Activated CD8-positive, alpha-beta memory T cell treated with anti-CD3 and anti-CD28 coated beads for 48 hours (primary cell): ENCODE measurements at regions not wholly inside any gene's neighbourhood (a gene's known extent, or its start where the extent isn't known, plus 50 kb on each side); places are given as distances from the start of the nearest gene placed in this dataset.
"Not testable (repeated sequence)": the region's sequence is repeated elsewhere in the genome, so short reads cannot be mapped to it uniquely, and the experiment has no call there.

Experiments used
- DNase-seq, 3 experiments: peaks; one replicate each; pipeline ENCODE4 v3.0.0-alpha.2; 2020; ENCODE audit warnings: low read depth in 2 of 3, low spot score in 2 of 3

DNA sequence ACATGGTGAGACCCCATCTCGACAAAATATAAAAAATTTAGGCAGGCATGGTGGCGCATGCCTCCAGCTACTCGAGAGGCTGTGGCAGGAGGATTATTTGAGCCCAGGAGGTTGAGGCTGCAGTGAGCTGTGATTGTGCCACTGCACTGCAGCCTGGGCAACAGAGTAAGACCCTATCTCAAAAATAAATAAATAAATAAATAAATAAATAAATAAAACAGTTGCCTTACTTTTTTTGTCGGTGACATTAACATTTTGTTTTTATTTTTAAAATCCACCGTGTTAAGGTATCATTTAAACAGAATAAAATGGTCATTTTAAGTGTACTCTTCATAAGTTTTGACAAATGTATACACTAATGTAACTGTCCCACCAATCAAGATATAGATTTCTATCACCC lies 57.0 kb downstream of the RASL11A start:
- DNase-seq, result no peak

DNA sequence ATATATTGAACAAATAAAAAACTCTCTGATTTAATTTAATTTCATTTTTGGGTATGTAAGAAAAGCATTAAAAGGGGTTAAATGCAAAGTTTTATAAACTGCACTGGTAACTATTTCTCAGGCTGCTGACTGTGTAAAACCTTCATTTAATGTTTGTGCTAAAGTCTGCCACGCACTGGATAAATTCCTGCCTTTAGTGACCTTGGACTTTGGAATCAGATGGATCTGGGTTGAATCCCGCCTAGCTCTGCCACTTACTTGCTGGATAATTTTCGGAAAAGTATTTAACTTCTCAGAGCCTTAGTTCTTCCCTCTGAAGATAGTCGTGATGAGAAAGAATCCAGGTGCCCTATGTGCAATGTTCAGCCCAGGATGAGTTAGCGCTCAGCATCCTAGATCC lies 58.6 kb downstream of the RASL11A start:
- no peak for DNase-seq

DNA sequence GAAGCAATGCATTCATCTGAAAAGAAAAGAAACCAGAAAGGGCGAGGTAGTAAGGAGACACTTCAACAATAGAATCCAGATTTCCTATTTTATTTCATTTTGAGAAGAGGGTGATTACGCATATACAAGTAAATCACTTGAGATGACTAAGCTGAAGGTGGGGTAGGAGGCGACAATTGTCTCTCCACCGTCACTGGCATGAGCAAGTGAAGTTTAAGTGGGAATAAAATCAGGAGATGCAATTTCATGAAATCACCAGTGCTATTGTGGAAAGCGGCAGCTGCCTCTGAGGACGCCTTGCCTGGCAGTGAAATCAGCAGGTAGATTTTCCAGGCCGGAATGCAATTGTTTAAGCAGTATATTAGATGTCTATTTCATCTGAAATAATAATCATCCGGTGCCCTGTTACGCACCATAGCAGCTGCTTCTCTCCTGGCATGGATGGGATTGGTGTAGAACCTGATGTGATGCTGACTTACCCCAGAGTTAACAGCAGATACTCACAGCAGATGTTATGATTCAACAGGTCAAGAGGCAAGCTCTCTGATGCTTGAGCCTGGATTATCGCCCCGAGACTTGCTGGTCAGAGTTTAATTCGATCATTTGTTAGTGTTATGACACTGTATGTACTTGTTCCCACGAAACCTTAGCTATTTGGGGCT lies 64.3 kb downstream of the RASL11A start:
- DNase-seq, result no peak

- no peak for DNase-seq
These were observed 65.5 kb downstream of the RASL11A start for GRCh38 chr13:27336014-27336673.

DNA sequence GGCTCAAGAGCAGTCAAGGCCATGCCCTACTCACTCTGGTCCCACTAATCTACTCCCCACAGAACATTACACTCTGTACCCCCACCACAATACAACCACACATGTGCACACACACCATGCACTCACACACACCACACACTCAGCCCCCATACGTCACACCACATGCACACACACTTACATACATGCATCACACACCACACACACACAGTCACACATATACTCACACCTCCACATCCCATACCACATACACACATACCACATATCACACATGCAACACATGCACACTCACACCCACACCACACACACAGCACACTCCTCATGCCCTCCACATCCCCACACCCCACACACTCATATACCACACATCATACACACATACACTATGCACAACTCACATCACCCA lies 67.6 kb downstream of the RASL11A start:
- no peak for DNase-seq

GRCh38 chr13:27338816-27339215 lies 68.2 kb downstream of the RASL11A start:
- no peak for DNase-seq

DNA sequence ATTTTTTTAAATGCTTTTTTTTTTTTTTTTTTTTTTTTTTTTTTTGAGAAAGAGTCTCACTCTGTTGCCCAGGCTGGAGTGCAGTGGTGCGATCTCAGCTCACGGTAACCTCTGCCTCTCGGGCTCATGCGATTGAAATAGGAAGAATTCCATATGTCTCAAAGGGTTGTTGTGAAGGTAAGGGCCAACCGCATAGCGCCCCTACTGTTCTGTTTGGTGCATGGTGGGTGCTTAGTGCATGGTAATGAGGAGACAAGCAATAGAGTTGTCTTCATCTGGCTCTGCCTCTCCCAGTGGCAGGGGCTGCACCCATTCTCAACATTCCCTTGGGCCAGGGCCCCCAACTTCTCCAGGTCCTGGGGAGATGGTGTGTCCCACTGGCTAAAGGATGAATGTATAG lies 68.7 kb downstream of the RASL11A start:
- DNase-seq, result peak in 1 of 3 experiments; percentile 17

GRCh38 chr13:27341616-27342015 lies 71.0 kb downstream of the RASL11A start:
- no peak for DNase-seq

GRCh38 chr13:27347211-27347772 lies 76.7 kb downstream of the RASL11A start:
- no peak for DNase-seq

- DNase-seq, result no peak
These were observed 76.0 kb upstream of the GTF3A start for GRCh38 chr13:27348461-27348860.

DNA sequence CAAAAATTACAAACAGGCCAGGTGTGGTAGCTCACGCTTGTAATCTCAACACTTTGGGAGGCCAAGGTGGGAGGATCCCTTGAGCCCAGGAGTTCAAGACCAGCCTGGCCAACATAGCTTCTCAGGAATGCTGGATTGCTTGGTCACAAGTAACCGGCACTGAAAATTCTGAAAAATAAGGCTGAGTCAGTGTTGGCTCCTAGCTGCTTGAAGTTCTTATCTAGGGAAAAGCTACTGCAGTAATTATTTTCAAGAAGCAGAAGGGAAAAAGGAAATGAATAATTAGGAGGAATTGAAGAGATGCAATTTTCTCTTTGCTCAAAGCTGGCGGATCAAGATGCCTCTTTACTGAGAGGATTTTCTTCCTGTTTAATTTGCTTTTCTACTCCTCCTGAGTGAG lies 75.0 kb upstream of the GTF3A start:
- no peak for DNase-seq

DNA sequence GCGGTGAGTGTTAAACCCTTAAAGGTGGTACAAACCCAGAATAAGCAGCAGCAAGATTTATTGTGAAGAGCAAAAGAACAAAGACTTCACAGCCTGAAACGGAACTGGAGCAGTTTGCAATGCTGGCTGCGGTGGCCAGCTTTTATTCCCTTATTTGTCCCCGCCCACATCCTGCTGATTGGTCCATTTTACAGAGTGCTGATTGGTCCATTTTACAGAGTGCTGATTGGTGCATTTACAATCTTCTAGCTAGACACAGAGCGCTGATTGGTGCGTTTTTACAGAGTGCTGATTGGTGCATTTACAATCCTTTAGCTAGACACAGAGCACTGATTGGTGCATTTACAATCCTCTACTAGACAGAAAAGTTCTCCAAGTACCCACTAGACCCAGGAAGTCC lies 73.6 kb upstream of the GTF3A start:
- DNase-seq, result not testable (repeated sequence)

GRCh38 chr13:27352698-27353097 lies 71.7 kb upstream of the GTF3A start:
- no peak for DNase-seq

- DNase-seq, result no peak
These were observed 71.2 kb upstream of the GTF3A start for GRCh38 chr13:27353166-27353583.

DNA sequence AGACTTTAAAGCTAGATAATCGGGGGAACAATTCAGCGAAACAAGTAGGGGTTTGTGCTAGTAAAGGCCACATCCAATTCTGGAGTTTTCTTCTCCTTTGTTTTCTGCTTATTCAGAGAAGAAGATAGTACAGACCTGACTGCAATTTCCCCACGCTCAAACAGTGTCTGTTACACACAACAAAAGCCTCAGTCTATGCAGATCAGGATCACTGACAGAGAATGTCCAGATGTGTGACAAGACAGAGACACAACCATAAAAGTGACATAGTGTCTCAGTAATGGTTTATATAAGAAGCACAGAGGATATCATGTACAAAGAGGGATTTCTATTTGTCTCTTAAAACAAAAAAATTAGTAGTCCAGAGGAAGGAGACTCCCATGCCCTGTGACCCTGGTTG lies 70.7 kb upstream of the GTF3A start:
- no peak for DNase-seq

DNA sequence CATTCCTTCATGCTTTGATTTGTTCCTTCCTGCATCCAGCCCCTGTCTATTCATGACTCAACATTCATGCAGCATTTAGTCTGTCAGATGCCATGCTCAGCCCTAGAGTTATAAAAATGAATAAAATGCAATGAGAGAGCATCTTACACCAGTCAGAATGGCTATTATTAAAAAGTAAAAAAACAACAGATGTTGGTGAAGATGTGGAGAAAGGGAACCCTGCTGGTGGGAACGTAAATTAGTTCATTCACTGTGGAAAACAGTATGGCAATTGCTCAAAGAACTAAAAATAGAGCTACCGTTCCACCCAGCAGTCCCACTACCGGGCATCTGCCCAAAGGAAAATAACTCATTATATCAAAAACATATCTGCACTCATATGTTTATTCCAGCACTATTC lies 70.0 kb upstream of the GTF3A start:
- no peak for DNase-seq

- no peak for DNase-seq
These were observed 68.5 kb upstream of the GTF3A start for GRCh38 chr13:27355894-27356293.

GRCh38 chr13:27358420-27358819 lies 66.0 kb upstream of the GTF3A start:
- no peak for DNase-seq

GRCh38 chr13:27359199-27359821 lies 65.1 kb upstream of the GTF3A start:
- DNase-seq, result peak in 1 of 3 experiments; percentile 22

- DNase-seq, result no peak
These were observed 63.9 kb upstream of the GTF3A start for GRCh38 chr13:27360562-27360961.

- DNase-seq, result peak; percentile 55 to 67 (median 55)
These were observed 62.2 kb upstream of the GTF3A start for GRCh38 chr13:27362064-27362751.

DNA sequence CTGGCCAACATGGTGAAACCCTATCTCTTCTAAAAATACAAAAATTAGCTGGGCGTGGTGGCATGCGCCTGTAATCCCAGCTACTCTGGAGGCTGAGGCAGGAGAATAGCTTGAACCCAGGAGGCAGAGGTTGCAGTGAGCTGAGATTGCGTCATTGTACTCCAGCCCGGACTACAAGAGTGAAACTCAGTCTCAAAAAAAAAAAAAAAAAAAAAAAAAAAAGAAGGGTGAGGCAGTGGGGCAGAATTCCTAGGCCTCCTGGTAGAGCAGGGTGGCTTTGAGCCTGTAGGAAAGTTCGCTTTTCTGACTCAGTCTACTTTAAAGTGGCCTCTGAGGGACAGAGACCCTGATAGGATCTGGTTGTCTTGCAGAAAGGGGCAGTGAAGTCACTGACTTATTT lies 60.8 kb upstream of the GTF3A start:
- not testable (repeated sequence) for DNase-seq
